GM12892 (cell line): ENCODE measurements at regions not wholly inside any gene's neighbourhood (a gene's known extent, or its start where the extent isn't known, plus 50 kb on each side); places are given as distances from the start of the nearest gene placed in this dataset.

Experiments used
- DNase-seq: peaks from one replicate; pipeline ENCODE4 v3.0.0; 2011; ENCODE audit not compliant: insufficient read length
- FAIRE-seq: peaks from 2 replicates; lab custom pipeline; 2011; peaks lifted over from hg19 to GRCh38; lab: Jason Lieb, UNC
- POLR2A ChIP-seq: IDR thresholded peaks from 2 replicates; pipeline ENCODE4 v1.6.1; 2011; ENCODE audit warnings: low read depth, low read length, control low read depth
- POLR2AphosphoS5 ChIP-seq: IDR thresholded peaks from 2 replicates; pipeline ENCODE4 v1.6.1; 2011; ENCODE audit warnings: low read depth, low read length, control low read depth
- TAF1 ChIP-seq: IDR thresholded peaks from 2 replicates; pipeline ENCODE4 v1.6.1; 2011; ENCODE audit warnings: low read depth, mild to moderate bottlenecking, control low read depth, low read length, borderline replicate concordance

DNA sequence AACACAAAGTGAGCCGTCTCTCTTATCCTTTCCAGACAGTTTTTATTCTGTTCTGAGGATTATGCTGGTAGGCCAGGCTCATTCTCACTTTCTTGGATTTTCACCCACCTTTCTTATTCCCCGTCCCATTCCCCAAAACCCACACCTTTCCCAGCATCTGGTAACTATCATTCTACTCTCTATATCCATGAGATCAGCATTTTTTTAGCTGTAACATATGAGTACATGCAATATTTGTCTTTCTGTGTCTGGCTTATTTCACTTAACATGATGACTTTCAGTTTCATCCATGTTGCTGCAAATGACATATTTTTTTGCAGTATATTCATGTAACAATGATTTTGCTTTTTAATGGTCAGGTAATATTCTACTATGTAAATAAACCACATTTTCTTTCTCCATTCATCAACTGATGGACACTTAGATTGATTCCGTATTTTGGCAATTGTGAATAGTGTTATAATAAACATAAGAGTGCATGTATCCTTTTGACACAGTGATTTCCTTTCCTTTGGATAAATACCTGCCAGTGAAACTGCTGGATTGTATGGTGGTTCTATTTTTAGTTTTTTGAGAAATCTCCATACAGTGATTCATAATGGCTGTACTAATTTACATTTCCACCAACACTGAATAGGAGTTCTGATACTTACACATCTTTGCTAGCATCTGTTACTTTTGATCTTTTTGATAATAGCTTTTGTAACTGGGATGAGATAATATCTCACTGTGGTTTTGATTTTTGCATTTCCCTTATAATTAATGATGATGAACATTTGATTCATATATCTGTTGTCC lies 289.3 kb downstream of the RPRM start:
- TF ChIP-seq TAF1 (no peak), POLR2A (no peak), POLR2AphosphoS5 (no peak)
- FAIRE-seq: no peak
- no peak for DNase-seq

DNA sequence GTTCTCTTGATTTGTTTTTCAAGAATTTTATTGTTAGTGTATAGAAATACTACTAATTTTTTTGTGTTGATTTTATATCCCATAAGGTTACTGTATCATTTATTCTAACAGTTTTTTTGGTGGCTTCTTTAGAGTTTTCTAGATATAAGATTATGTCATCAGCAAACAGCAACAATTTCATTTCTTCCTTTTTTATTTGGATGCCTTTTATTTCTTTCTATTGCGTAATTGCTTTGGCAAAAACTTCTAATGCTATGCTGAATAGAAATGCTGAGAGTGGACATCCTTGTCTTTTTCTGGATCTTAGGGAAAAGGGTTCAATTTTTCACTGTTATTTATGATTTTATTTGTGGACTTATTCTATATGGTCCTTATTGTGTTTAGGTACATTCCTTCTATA lies 298.8 kb downstream of the RPRM start:
- no peak for FAIRE-seq
- no peak for TF ChIP-seq POLR2AphosphoS5
- no peak for TF ChIP-seq TAF1
- no peak for TF ChIP-seq POLR2A
- no peak for DNase-seq

GRCh38 chr2:153169609-153170008 lies 309.0 kb downstream of the RPRM start:
- DNase-seq: no peak

GRCh38 chr2:153165021-153165420 lies 313.5 kb downstream of the RPRM start:
- no peak for TF ChIP-seq POLR2AphosphoS5
- TF ChIP-seq POLR2A: no peak
- FAIRE-seq (no peak), DNase-seq (no peak)

More at GRCh38 chr2:153169609-153170008, 309.0 kb downstream of the RPRM start:
- TF ChIP-seq POLR2AphosphoS5 (no peak), TAF1 (no peak), POLR2A (no peak)
- no peak for FAIRE-seq

DNA sequence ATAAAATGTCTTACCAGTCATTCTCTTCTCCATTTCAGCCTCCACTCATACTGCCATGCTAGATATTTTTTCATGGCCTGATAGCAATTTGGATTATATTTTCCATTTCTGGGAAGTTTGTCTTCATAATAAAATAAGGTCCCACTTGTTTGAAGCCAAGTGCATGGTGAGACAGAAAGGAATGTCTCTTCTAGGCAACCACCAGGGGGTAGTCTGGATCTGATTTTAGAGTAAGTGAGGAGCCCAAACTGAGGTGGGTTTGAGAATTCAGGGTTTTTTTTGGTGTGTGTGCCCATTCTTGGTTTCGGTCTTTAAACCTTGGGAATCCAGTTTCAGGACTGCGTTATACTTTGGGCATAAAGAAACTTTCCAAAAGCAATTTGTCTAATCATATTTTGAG lies 315.5 kb downstream of the RPRM start:
- FAIRE-seq (no peak), DNase-seq (no peak)
- TF ChIP-seq TAF1: no peak
- no peak for TF ChIP-seq POLR2A
- no peak for TF ChIP-seq POLR2AphosphoS5

DNA sequence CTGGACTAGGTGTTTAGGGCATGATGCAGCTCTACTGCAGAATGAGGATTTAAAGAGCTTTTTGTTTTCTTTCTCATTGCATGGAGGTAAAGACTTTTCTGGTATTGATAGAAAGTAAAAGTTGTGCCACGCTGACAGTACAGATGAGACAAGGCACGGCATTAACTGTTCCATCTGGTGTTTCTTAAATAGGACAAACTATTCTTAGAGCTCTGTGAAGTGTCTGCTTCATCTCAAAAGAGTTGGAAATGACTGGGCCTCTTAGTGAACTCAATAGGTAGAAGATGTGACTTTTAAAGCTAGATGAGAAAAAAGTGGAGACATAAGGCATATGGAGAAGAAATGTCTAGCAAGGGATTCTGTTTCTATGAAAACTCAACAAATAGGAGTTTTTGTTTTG lies 321.8 kb downstream of the RPRM start:
- FAIRE-seq (no peak), DNase-seq (no peak)
- TF ChIP-seq POLR2A: no peak
- TF ChIP-seq POLR2AphosphoS5: no peak
- no peak for TF ChIP-seq TAF1

DNA sequence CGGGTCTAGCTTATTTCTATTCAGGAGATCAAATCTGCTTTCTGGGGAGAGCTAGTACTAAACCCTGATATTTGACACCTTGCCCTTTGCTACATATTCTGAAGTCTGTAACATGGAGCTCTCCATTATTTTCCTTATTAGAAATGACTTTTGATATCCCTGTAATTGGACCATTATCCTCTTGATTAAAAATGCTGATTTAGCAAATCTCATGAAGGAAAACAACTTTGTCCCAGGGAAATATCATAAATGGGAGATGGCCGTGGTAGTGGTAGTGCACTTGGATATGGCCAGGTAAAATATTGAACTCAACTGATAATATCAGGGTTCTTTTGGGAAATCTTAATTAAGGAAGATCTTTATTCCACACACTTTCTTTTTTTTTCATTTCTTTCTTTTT lies 326.5 kb downstream of the RPRM start:
- no peak for DNase-seq
- FAIRE-seq: no peak
- no peak for TF ChIP-seq POLR2AphosphoS5
- no peak for TF ChIP-seq POLR2A
- no peak for TF ChIP-seq TAF1

- TF ChIP-seq POLR2A (no peak), POLR2AphosphoS5 (no peak), TAF1 (no peak)
- DNase-seq (no peak), FAIRE-seq (no peak)
These were observed 333.0 kb downstream of the RPRM start for GRCh38 chr2:153145470-153145978.

DNA sequence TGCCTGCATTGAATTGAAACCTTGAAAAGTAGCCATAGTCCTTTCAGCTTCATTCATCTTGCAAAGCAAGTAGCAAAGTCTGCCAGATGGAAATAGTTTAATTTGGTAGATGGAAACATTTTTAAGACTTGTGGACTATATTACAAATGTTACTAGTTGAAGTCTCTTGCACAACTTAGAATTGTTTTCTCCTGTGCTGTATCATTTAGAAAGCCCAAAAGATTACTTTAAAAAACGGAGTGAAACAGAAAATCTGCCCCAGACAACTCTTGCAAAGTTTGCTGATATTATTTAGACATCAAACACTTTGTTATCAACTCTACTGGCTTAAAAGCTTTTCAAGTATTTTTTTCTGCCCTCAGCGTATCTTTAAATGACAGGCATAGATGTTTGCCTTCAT lies 335.0 kb downstream of the RPRM start:
- TF ChIP-seq TAF1: no peak
- TF ChIP-seq POLR2A: no peak
- no peak for TF ChIP-seq POLR2AphosphoS5
- FAIRE-seq (no peak), DNase-seq (no peak)

GRCh38 chr2:153140498-153140897 lies 338.1 kb downstream of the RPRM start:
- no peak for TF ChIP-seq POLR2A
- no peak for TF ChIP-seq TAF1
- TF ChIP-seq POLR2AphosphoS5: no peak
- no peak for DNase-seq
- no peak for FAIRE-seq

- TF ChIP-seq POLR2AphosphoS5 (no peak), TAF1 (no peak), POLR2A (no peak)
- FAIRE-seq: no peak
These were observed 339.7 kb downstream of the RPRM start for GRCh38 chr2:153138651-153139375.

DNA sequence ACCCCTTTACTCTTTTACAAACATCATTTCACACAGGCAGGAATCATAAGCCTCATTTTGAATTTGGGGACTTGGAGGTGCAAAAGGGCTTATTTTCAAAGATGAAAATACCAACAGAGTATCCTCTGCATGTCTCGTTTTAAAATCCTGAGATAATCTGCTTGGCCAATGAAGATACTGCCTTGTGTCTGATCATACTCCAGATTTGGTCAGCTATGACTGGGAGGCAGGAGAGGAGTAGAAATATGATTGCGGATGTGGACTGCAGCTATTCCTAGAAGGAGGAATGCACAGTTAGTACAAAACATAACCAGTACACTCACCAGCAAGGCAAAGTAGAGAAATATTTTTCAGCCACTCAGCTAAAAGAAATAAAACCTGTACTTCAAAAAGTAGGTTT lies 342.3 kb downstream of the RPRM start:
- TF ChIP-seq POLR2A (no peak), POLR2AphosphoS5 (no peak), TAF1 (no peak)
- no peak for DNase-seq
- no peak for FAIRE-seq

More at GRCh38 chr2:153138651-153139375, 339.7 kb downstream of the RPRM start:
- no peak for DNase-seq

DNA sequence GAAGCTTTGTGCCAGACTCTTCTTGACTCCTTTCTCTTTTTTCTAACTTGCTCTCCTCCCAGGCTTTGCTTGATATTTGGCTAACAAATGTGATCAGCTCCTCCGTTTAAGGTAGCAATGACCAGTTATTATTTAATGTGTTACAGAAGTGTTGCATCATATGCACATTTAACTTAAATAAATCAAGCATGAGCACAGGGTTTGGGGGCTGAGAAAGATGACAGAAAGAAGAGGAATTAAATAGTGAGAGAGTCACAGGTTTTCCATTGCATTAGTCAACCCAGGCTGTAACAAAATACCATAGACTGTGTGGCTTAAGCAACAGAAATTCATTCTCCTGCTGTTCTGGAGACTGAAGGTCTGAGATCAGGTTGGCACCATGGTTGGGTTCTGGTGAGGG lies 343.8 kb downstream of the RPRM start:
- FAIRE-seq: no peak
- no peak for TF ChIP-seq POLR2AphosphoS5
- no peak for TF ChIP-seq TAF1
- TF ChIP-seq POLR2A: no peak
- no peak for DNase-seq

DNA sequence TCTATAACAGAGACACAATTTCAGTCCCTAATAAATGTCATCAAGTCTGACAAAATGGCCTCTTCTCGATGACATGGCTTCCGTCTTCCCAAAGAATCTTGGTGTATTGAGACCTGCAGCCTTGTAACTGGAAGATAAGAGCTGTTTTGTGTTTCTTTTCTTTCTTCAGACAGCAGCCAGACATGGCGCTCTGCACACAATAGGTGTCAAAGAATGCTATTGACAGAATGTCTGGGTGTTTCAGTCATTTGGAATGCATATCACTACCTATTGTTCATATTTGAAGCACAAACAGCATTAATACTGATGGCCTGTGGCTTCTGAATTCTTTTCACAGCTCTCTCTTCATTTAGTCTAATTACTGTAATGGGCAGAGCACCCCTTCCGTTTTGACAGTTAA lies 344.8 kb downstream of the RPRM start:
- FAIRE-seq (no peak), DNase-seq (no peak)
- no peak for TF ChIP-seq POLR2A
- TF ChIP-seq POLR2AphosphoS5: no peak
- TF ChIP-seq TAF1: no peak
